CD14-positive monocyte (primary cell): ENCODE measurements at regions not wholly inside any gene's neighbourhood (a gene's known extent, or its start where the extent isn't known, plus 50 kb on each side); places are given as distances from the start of the nearest gene placed in this dataset.

Experiments
- DNase-seq, 3 donors: peaks; one replicate each; pipeline ENCODE4 v3.0.0-alpha.2; 2011 to 2022
- H2AFZ ChIP-seq: 2 replicates; pipeline ENCODE4 v1.6.0; 2012; ENCODE audit warnings: mild to moderate bottlenecking, low read depth, low read length, inconsistent platforms; ENCODE audit not compliant: insufficient read depth, poor library complexity, severe bottlenecking
- H3K27ac ChIP-seq, 2 donors: 1 replicate in 1 of 2; 2 replicates in 1 of 2; pipeline ENCODE4 v1.5.1; 2012 to 2013; ENCODE audit warnings: low read length in 2 of 2, control low read depth in 1 of 2, inconsistent platforms in 1 of 2, low read depth in 1 of 2, mild to moderate bottlenecking in 1 of 2
- H3K27me3 ChIP-seq, 2 donors: one replicate each; pipeline versions ENCODE4 v1.6.0 to v1.6.1; 2011 to 2013; ENCODE audit warnings: low read length in 2 of 2; ENCODE audit not compliant: control insufficient read depth in 2 of 2, insufficient read depth in 2 of 2
- H3K36me3 ChIP-seq, 2 donors: replicated peaks in 1 of 2; 1 replicate in 1 of 2; 2 replicates in 1 of 2; pipeline versions ENCODE4 v1.5.1 to v1.6.1; 2012 to 2013; ENCODE audit warnings: low read length in 2 of 2, control low read depth in 1 of 2, inconsistent platforms in 1 of 2, mild to moderate bottlenecking in 1 of 2; ENCODE audit not compliant: insufficient read depth in 2 of 2, control insufficient read depth in 1 of 2
- H3K4me1 ChIP-seq, 2 donors: 1 replicate in 1 of 2; 2 replicates in 1 of 2; pipeline versions ENCODE4 v1.5.1 to v1.6.1; 2012 to 2013; ENCODE audit warnings: low read length in 2 of 2, control low read depth in 1 of 2, inconsistent platforms in 1 of 2, mild to moderate bottlenecking in 1 of 2, moderate library complexity in 1 of 2; ENCODE audit not compliant: insufficient read depth in 2 of 2, control insufficient read depth in 1 of 2
- H3K4me2 ChIP-seq: replicated peaks from 2 replicates; pipeline ENCODE3; 2012; ENCODE audit warnings: low read length, moderate library complexity, mild to moderate bottlenecking; ENCODE audit not compliant: poor library complexity, severe bottlenecking; ENCODE audit errors: extremely low read depth
- H3K4me3 ChIP-seq, 3 experiments: fragments of 200-600 bp in 1 of 3; sonication (generic) in 1 of 3; replicated peaks in 1 of 3; 1 replicate in 2 of 3; 2 replicates in 1 of 3; pipeline ENCODE4 v1.5.1; 2011 to 2013; ENCODE audit warnings: low read length in 3 of 3, mild to moderate bottlenecking in 3 of 3, control low read depth in 2 of 3, low read depth in 2 of 3, inconsistent platforms in 1 of 3, moderate library complexity in 1 of 3
- H3K79me2 ChIP-seq: 2 replicates; pipeline ENCODE4 v1.6.0; 2012; ENCODE audit warnings: mild to moderate bottlenecking, control low read depth, inconsistent platforms, low read length, moderate library complexity; ENCODE audit not compliant: insufficient read depth
- H3K9ac ChIP-seq: 2 replicates; pipeline ENCODE4 v1.6.0; 2017; ENCODE audit warnings: low read length, mild to moderate bottlenecking; ENCODE audit not compliant: insufficient read depth, poor library complexity, severe bottlenecking
- H3K9me3 ChIP-seq, 2 donors: replicated peaks in 1 of 2; 1 replicate in 1 of 2; 2 replicates in 1 of 2; pipeline versions ENCODE4 v1.5.1 to v1.6.1; 2012 to 2013; ENCODE audit warnings: low read length in 2 of 2, control low read depth in 1 of 2; ENCODE audit not compliant: control insufficient read depth in 1 of 2, insufficient read depth in 1 of 2
- H4K20me1 ChIP-seq: 2 replicates; pipeline ENCODE4 v1.6.0; 2012; ENCODE audit warnings: mild to moderate bottlenecking, low read length, control low read depth, moderate library complexity; ENCODE audit not compliant: insufficient read depth
- H3K27ac Mint-ChIP-seq, 7 donors: one replicate each; pipeline ENCODE4 v1.8.0; 2020; ENCODE audit warnings: mild to moderate bottlenecking in 7 of 7, mixed read lengths in 7 of 7, moderate library complexity in 6 of 7, inconsistent platforms in 2 of 7
- H3K27me3 Mint-ChIP-seq, 3 donors: one replicate each; pipeline ENCODE4 v1.8.0; 2021 to 2022; ENCODE audit warnings: low read depth in 3 of 3, mild to moderate bottlenecking in 3 of 3, mixed read lengths in 3 of 3, moderate library complexity in 3 of 3, inconsistent platforms in 1 of 3
- H3K36me3 Mint-ChIP-seq, 2 donors: one replicate each; pipeline ENCODE4 v1.8.0; 2020; ENCODE audit warnings: mixed read lengths in 2 of 2, inconsistent platforms in 1 of 2, mild to moderate bottlenecking in 1 of 2
- H3K4me1 Mint-ChIP-seq: one replicate; pipeline ENCODE4 v1.8.0; 2020; ENCODE audit warnings: mild to moderate bottlenecking, mixed read lengths
- H3K4me3 Mint-ChIP-seq, 2 donors: one replicate each; pipeline ENCODE4 v1.8.0; 2020; ENCODE audit warnings: mild to moderate bottlenecking in 2 of 2, mixed read lengths in 2 of 2, moderate library complexity in 1 of 2
- H3K9me3 Mint-ChIP-seq, 7 donors: one replicate each; pipeline ENCODE4 v1.8.0; 2020 to 2022; ENCODE audit warnings: mixed read lengths in 7 of 7, mild to moderate bottlenecking in 6 of 7, moderate library complexity in 6 of 7, inconsistent platforms in 2 of 7
- CTCF ChIP-seq: fragments of 200-600 bp; IDR thresholded peaks from one replicate; pipeline ENCODE4 v1.8.0; 2022; ENCODE audit warnings: antibody characterized with exemption, mild to moderate bottlenecking
- WGBS: methylation state at CpG from one replicate; pipeline ENCODE4 v1.1.5; 2013; ENCODE audit warnings: missing lambda C conversion rate; ENCODE audit not compliant: insufficient coverage; 5-methylcytosine and 5-hydroxymethylcytosine counted together
- intact Hi-C, 2 donors: fragments of 100-400 bp; cut with micrococcal nuclease; formaldehyde crosslinking; loops; one replicate each; pipeline versions ENCODE4 v1.15.0 to v1.15.1; 2023

DNA sequence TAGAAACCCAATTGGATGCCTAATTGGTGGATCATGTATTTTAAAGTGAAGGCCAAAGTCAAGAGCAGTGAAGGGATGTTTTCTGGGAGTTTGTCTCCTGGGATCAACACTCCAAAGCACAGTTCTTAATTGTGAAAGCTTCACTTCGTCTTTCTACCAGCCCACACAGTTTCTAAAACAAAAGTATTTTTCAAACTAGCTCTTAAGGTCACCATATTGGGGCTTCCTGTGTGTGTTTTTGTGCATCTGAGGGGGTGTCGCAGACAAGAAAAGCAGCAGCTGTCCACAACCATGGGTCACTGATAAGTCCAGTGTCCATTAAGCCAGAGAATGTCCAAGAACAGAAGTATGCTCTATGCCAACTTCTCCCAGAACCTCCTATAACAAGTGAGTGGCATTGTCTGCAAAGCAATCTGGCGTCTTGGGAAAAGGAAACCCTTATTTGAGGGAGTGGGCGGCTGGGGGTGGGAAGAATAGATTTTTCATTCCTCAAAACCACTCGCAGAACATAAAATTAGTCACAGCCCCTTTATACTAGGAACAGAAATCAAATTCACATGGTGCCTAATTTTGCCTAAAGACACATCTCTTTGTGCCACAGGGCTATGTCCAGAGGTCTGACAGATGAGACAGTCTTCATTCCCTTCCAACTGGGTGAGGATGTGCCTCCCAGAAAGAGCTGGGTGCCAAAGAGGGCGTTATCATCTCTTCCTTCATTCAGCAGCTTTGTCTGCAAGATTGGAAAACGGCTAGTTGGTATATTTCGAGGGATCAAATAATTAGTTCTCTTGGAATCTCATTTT lies 610.4 kb downstream of the BCOR start:
- Histone ChIP-seq H3K79me2 (no peaks in the 10 kb centered on the region), H3K36me3 (no peaks in the 10 kb centered on the region), H3K4me2 (no peak overlapping the region), H3K27me3 (no peaks in the 10 kb centered on the region), H3K4me1 (peaks cover 27% of the 10 kb centered on the region in 2 donors), H3K27ac (no peak overlapping the region), H3K4me3 (no peak overlapping the region), H3K9ac (no peak overlapping the region), H2AFZ (no peak overlapping the region), H3K9me3 (no peaks in the 10 kb centered on the region), H4K20me1 (no peaks in the 10 kb centered on the region)
- Mint-ChIP-seq H3K9me3 (peaks cover 0 to 3% (median 2%) of the 10 kb centered on the region in 7 donors), H3K4me1 (peaks cover 25% of the 10 kb centered on the region), H3K27ac (no peak overlapping the region), H3K27me3 (peaks cover 2 to 4% (median 3%) of the 10 kb centered on the region in 3 donors), H3K4me3 (no peak overlapping the region), H3K36me3 (no peaks in the 10 kb centered on the region)
- DNase-seq = no peak
- no CpG with 5 or more reads among the region's 8 CpGs for WGBS
- intact Hi-C loops = no loop called here
- no peak for TF ChIP-seq CTCF

- Mint-ChIP-seq H3K4me3 (no peak overlapping the region), H3K27me3 (peaks cover 2 to 6% (median 3%) of the 10 kb centered on the region in 3 donors), H3K27ac (no peak overlapping the region), H3K9me3 (peaks cover 0 to 3% (median 2%) of the 10 kb centered on the region in 7 donors), H3K36me3 (no peaks in the 10 kb centered on the region), H3K4me1 (peaks cover 31% of the 10 kb centered on the region)
- no peak for DNase-seq
- Histone ChIP-seq H2AFZ (no peak overlapping the region), H3K4me2 (no peak overlapping the region), H3K4me3 (no peak overlapping the region), H3K79me2 (no peaks in the 10 kb centered on the region), H3K27me3 (no peaks in the 10 kb centered on the region), H3K9ac (no peak overlapping the region), H3K9me3 (no peaks in the 10 kb centered on the region), H3K27ac (no peak overlapping the region), H4K20me1 (no peaks in the 10 kb centered on the region), H3K36me3 (no peaks in the 10 kb centered on the region), H3K4me1 (peaks cover 32 to 33% of the 10 kb centered on the region in 2 donors)
- intact Hi-C loops = no loop called here
- WGBS = no CpG with 5 or more reads among the region's 4 CpGs
- no peak for TF ChIP-seq CTCF
Measured at GRCh38 chrX:39487969-39488330, 609.8 kb downstream of the BCOR start.
